HepG2 (cell line): ENCODE measurements at regions not wholly inside any gene's neighbourhood (a gene's known extent, or its start where the extent isn't known, plus 50 kb on each side); places are given as distances from the start of the nearest gene placed in this dataset.

Experiments used
- ZNF143 ChIP-seq: sonication (generic); formaldehyde crosslinking; IDR thresholded peaks from 2 replicates; pipeline ENCODE4 v1.4.0; 2020; ENCODE audit warnings: missing genetic modification reagents
- TF ChIP-seq, protein P1 (sequence below): sonication (generic); formaldehyde crosslinking; IDR thresholded peaks from 2 replicates; pipeline ENCODE4 v1.4.0; 2020; ENCODE audit warnings: missing genetic modification reagents

DNA sequence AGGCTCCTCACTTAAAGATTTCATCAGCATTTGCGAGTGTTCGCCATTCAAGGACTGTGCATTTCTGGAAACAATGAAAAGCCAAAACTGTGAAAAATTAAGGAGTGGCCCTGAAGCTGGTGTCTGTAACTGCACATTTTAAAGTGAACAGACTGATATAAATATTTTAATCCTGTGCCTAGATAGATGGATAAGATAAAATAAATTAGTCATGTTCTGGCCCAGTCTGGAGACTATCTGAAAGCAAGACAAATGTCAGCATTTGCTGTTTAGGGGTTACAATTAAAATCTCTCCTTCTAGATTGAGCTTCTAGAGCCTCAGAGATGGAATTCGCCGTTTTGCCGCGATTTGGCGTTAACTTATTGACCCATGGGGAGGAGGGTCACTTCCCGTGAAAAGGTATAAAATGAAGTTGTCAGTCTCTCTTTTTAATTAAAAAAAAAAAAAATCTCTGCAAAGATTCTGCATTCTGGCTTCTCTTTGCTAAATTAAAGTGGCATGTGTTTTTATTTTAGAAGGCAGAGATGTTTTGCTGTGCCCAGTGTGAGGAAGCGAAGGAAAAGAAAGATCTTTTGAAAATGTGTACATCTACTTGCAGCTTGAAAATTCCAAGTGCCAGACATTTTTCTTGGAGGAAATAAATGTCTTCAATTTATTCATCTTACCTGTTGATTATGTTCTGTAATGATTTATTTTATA is 79.7 kb upstream of the WNT7B start:
- no peak for TF ChIP-seq ZNF143
- TF ChIP-seq, protein P1, sequence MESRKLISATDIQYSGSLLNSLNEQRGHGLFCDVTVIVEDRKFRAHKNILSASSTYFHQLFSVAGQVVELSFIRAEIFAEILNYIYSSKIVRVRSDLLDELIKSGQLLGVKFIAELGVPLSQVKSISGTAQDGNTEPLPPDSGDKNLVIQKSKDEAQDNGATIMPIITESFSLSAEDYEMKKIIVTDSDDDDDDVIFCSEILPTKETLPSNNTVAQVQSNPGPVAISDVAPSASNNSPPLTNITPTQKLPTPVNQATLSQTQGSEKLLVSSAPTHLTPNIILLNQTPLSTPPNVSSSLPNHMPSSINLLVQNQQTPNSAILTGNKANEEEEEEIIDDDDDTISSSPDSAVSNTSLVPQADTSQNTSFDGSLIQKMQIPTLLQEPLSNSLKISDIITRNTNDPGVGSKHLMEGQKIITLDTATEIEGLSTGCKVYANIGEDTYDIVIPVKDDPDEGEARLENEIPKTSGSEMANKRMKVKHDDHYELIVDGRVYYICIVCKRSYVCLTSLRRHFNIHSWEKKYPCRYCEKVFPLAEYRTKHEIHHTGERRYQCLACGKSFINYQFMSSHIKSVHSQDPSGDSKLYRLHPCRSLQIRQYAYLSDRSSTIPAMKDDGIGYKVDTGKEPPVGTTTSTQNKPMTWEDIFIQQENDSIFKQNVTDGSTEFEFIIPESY, result no peak
